CD4-positive, alpha-beta T cell treated with Interleukin-15 for 4 hours (primary cell): ENCODE measurements at regions not wholly inside any gene's neighbourhood (a gene's known extent, or its start where the extent isn't known, plus 50 kb on each side); places are given as distances from the start of the nearest gene placed in this dataset.

ENCODE experiments used
- DNase-seq: peaks from one replicate; pipeline ENCODE4 v3.0.0-alpha.2; 2020; ENCODE audit warnings: low spot score

DNA sequence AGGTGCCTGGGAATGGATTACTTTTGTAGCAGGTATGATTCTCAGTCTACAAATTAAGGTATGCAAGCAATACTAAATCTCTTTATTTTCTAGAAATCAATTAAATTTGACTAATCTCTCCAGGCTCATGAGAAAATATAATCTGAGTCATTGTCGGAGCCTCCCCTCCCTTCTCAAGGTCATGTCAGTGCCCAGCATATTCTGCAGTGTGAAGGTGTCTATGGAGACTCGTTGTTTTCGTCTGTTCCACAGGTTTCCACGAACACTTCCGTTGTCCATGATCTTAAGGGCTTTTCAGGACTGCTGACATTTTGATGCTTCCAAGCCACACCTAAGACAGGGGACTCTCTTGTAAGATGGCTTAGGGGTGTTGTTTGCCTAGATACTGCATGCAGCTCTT lies 56.6 kb upstream of the SCOC start:
- no peak for DNase-seq

DNA sequence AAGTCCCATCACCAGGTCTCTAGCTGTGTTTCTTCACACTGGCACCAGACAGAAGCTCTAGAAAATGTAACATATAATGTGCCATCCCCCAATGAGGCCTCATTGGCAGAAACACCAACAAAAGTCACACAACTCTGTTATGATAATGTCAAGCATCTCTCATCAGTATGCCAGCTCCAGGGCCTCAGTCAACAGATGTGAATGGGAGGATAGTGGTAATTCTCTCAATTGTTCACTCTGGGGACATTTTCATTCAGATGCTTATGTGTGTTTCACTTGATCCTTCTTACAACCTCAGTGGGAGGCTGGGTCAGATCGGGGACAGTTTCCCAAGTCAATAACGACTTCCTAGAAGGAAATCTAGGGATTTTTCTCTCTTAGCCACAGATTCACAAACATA lies 57.5 kb upstream of the SCOC start:
- DNase-seq, result no peak

DNA sequence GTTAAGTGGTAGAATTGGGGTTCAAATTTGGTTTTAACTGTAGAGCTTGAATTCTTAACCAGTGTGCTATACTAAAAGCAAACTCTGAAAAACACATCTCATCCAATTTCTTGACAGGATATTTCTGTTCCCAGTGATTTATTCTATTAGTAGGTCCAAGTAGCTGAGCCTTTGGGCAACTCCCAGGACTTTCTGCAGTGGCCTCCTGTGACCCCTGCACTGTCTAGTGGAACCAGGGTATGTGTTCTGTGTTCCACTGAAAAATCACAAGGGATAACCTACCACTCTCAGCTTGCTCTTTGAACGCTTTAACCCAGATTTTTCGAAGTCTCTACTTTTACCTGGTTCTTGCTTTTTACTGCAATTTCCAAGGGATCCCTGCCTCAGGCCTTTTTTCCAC lies 58.0 kb upstream of the SCOC start:
- no peak for DNase-seq

DNA sequence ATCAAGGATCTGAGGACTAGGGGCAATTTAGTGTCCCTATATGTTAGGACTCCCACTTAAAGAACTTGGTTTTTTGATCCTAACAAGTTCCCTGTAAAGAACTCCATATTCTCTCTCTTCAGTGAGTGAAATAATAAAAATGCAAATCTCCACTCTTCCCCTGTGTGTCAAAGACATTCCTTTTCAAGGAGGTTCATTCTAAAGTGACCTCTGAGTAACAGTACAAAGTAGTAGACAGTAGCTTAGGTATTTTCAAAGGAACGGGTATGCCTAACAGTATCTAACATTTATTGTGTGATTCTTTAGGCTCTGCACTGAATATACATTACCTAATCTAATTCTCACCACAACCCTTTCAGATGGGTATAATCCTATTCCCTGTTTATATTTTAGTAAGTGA lies 58.4 kb upstream of the SCOC start:
- no peak for DNase-seq

DNA sequence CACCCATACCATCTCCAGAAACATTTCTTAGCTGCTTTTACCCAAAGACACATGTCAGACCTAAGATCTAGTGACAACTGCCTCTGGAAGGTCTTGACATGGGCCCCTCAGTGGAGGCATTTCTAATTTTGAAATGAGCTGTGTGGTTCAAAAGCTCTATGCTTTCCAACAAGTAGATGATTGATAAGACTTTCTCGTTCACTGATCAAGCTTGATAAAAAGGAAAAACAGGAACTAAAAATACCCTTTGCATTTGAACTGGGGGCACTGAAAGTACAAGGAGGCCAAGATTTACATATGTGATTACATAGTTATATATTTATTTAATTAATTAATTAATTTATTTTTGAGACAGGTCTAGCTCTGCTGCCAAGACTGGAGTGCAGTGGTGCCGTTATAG lies 61.3 kb upstream of the SCOC start:
- DNase-seq, result no peak

DNA sequence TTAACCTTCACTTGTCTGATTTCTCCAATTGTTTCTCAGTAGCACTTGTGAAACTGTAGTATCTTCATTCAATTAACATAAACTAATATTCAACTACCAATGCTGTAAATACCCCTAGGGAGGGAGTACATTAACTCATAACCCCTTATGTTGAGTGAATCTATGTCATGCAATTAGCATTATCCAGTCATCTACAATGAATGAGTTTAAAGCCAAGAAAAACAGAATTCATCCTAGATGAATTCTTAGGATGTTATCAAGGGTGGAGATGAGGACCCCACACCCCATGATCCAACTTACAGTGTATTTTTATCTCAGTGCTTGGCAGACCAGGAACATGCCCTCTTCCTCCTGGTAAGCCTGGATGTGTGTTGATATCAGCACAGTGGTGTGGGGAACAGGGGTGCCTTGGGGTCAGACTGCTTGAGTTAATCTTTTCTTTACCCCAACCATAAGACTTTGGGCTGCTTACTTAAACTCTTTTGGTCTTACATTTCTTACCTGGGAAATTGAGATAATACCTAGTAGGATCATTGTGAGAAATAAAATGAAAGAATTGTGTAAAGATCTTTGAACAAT lies 62.1 kb upstream of the SCOC start:
- DNase-seq, result no peak

DNA sequence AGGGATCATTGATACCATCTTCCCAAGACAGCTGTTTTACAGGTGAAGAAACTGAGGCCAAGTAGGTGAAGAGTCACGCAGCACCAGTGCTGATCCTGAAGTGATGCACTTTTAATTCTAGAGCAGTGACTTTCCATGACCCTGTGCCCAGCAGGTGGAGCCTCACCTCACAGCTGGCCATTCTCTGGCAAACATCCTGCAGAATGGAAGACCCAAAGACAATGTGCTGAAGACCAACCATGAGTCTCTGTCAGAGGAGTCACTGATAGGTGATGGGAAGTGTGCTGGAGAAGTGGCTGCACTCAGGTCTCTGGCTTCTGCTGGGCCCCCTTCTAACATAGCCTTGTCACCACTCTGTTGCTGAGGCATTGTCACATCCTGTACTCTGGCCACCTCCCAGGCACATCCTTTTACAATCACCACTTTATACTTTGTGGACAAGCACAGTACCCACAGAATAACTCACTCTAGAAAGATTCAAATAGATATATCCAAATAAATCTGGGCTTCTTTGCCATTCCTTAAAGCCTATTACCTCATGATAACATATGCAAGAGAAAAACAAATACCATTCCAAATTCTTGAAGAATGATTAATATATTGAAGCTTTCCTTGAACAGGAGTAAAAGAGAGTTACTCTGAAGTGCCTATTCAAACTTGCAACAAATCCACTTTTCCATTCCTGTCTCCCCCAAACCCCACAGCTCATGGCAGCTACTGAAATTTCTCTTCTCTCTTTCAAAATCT lies 64.1 kb upstream of the SCOC start:
- DNase-seq, result no peak

DNA sequence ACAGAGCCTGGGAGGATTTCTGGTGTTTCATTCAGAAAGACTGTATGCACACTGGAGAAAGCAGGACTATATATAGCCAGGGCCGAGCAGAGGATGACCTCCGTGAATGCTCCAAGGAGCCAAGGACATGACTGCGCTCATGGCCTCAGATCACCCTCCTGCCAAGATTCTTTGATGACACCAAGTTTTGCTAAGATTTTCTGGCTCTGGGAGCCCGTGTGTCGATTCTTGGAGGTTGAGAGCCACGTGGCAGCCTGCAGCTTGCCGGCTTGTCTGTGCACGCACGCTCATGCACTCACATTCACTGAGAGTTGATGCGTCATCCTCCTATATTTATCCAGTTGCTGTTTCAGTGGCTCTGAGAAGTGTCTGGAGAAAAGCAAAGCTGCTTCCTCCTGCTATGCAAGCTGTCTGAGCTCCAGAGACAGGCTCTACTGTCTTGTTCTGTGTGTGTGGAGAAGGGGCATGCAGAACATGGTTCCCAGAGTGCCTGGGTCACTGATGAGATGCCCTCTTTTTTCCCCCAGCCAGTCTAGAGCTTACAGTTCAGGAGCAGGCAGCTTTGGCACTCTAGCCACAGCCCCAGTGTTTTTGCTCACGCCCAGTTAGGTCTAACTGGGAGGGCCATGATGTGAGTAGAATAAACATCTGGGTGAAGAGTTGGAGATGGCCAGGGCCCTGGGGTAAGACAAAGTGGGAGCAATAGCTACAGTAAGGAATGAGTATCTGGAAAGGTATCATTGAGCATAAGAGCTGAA lies 64.9 kb upstream of the SCOC start:
- DNase-seq, result no peak

DNA sequence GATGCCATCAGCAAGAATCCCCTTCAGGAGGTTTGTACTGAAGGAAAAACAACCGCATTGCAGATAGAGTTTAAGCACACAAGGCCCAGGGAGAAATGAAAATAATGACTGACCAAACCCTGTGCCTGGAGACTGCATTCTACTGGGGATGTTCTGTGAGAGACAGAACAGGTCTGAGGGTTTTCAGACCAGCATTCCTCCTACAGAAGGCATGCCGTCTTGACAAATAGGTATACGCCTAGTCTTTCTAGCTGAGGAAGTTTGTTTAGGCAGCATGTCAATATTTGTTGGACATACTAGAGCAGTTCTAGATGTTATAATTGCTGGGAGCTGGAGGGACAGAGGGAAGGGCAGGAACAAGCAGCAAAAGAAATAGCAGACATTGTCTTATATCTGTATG lies 68.4 kb upstream of the SCOC start:
- DNase-seq, result no peak

DNA sequence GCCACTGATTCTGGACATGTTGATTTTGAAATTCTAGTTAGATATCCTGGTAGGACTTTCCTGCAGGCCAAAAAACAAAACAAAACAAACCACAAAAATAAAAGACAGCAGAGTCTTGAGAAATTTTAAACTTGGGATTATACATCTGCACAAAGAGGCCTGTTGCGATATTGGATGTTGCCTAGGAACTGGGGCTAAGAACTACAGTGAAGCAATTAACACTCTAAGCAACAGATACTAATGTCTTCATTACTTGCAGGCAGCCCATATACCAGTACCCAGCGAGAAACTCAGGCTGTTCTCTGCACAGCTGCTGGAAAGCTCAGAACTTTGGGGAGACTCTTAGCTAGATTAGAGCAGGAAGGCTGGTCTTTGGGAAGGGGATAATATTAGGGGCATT lies 69.1 kb upstream of the SCOC start:
- DNase-seq, result no peak

DNA sequence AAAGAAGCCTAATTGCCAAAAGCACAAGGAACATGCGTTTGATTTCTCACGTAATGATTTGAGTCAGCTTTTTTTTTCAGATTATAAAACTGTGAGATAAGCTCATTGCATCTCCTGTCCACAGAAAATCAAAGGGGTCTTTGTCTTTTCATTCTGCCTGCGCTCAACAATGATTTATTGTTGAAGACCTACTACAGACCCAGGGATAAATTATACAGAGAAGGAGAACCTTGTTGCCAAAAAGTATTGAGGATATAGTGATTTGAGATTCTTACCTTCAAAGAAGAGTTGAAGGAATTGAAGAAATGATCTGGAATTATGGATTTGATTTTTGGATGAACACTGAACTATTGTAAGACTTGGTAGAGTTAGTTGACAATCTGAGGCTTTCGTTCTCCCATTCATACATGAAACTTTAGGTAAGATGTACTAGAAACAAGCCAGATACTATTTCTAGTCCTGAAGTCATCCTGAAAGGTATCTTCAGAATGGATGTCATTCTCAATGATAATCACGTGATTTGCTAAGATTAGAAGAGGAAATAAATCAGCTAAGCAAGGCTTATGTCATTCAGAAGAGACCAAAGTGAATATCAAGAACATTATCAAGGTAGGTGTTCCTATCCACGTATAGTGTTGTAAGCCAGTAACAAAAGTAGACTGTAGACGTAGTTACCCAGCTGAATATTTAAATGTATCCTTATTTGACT lies 71.1 kb upstream of the SCOC start:
- no peak for DNase-seq

DNA sequence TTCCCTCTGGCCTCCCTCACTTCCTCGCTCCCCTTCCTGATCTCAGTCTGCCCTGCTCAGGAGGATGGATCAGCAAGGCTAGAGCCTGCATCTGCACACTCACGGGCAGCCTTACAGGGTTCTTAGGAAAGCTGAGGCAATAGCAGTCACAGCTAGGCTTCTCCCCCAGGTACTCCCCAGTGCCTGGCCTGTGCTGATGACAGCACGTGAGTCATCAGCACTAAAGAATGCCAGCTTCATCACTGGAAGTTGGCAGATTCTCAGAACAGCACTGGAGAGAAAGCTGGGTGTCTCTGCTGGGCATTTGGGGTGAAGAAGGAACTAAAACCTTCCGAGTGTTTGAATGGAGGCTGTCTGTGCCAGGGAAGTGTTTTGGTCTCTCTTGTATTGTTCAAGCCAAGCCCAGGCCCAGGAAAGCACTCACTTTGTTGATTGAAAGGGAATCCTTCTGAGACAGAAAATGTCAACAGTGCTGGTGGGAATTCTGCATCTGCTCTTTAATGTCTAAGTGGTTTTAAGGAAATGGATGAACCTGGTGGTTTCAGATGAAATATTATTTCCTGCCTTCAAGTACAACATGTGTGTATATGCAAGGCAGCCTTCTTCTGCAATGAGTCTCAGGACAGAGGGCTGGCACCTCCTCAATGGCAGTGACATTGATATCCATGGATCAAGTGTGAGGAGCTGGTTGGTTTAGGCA lies 73.0 kb upstream of the SCOC start:
- no peak for DNase-seq

DNA sequence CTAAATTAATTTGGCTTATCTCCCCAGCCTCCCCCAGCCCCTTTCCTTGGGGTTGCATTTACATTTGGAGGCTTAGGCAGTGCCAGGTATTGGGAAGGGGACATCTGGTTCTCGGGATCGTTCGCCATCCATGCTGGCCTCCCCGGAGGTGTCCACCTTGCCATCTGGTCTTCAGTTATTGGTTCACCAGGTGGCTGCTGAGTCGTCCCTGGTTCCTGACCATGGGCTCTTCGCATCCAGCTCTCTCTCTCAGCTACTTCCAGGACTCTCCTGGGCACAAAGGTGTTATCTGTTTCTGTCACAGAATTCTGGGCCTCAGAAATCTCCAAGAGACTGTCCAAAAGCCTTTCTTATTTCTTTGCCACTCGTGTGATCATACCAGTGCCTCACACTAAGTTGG lies 75.4 kb upstream of the SCOC start:
- no peak for DNase-seq

DNA sequence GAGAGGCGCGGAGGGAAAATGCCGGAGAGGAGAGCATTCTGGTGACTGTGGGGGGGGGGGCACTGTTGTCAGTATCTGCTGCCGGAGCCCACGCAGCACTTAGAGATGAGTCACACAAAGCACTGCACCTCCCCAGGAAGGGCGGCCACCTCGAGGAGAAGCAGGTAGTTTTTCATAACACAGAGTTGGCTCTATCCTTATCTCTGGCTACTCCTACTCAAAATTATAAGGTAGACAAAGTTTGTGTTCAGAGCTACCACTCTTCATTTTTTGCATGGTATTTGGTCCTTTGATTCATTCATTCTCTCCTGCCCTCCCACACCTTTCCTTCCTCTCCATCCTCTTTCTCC lies 76.2 kb upstream of the SCOC start:
- no peak for DNase-seq

DNA sequence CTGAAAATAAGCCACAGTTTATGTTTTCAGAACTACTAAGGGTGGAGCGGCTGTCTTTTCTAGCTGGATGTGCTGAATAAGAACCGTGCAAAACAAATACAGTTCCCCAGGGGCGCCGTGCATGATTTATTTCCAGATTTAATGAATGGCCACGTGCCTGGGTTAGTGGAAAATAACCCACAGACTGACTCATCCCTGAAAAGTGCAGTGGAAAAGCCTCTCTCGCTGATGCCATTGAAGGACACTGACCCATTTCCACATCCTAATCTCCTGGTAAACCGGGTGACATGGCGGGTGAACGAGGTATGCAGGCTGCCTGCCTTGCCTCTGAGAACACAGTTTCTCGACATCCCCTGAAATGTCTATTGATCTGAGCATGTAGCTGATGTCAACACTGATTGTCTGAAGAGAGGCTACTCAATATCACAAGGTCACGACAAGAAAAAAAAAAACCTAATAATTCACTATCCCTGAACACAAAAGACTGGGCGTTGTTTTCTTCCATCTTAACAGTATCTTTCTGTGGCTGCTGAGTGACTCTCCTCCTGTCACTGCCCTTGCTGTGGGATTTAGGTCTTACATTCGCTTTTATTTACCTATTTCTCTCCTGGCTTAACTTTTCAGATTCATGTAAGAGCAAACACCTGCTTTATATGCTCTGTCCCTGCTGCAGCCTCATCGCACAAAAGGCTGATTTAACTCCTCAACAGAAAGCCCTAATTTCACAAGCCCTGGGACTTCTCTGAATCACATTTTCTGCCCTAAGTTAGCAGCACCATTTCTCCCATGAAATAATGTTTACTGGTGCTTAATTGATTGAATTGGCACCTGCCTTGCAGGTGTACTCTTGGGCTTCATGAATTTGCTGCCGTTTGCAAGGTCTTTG lies 76.9 kb upstream of the SCOC start:
- DNase-seq, result no peak

DNA sequence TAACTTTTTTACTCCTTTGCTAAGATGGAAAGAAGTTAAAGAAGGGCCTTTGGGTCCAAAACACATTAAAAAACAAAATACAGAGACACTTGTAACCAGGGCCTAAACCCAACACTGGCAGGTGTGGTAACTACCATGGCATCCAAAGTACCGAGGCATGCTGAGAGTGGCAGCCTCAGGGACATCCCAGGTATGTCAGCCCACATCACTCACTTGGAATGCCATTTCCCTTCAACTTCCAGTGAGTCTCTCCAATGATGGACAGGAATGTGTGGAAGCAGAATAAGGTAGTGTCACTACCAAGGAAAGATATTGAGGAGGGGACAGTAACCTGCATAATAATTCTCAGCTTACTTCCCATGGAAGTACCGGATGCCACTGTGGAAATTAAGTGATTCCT lies 79.5 kb upstream of the SCOC start:
- DNase-seq, result no peak

DNA sequence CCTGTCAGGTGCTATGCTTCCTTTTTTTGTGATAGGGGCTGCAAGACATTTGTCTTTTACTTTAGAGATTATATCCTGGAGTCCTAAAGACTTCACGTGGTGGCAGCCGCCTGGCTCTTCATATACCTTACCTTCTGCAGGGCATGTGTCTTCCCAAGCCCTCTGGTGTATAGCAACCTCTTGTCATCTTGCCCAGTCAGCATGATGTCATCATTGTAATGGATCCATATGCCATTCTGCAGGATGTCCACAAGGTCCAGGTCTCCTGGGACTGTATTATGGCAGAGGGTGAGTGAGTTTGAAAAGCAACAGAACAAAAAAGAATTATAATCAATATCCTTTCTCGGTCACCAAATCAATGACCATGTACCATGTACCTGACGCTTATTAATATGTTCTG lies 82.2 kb upstream of the SCOC start:
- no peak for DNase-seq

DNA sequence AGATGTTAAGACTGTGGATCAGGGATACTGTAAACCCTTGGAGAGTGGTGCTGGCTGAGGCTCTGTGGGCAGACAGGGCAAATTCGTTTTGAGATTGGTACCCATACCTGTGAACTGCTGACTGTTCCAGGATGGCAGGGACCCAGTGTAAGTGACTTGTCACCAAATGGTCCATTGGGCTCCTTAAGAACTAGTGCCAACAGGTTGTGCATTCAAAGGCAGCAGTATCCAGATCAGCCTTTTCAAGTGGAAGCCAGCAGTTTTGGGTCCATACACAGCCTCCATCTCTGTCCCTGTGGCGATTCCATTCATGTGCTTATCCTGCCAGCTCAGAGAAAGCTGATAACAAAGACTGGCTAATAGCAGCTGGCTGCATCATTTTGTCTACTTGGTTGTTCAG lies 84.0 kb upstream of the SCOC start:
- no peak for DNase-seq

DNA sequence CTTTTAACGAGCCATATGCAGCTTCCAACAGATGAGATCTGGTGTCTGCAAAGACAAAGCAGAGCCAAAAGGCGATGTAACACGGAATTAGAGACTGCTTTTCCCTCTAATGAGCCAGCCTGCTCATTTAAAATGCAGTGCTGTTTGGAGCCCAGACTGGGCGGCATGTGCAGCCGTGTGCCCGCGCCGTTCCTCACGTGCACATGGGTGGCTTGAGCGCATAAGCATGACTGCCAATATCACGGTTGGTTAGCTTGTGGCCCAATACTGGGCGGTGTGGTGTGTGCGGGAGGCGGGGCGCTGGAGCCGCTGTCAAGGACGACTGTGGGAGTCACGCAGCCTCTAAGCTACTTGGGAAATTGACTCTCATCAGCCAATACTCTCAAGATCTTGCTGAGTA lies 87.0 kb upstream of the SCOC start:
- DNase-seq, result no peak

DNA sequence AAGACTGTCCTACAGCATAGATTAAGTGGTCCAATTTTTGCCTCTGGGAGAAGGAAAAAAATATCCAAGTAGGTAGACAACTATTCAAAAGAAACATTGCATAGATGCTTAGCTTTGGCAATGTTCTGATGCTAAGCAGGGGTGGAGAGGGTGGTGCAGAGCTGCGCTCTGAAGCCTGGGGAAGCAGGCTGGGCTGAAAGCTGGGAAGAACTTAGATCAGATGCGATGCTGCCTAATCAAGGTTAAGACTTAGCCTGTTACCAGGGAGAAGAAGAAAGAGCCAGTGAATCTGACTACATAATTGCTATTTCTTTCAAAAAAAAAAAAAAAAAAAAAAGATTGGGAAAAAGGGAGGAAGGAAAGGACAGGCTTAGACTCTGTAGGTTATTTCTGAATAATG lies 89.0 kb upstream of the SCOC start:
- no peak for DNase-seq

DNA sequence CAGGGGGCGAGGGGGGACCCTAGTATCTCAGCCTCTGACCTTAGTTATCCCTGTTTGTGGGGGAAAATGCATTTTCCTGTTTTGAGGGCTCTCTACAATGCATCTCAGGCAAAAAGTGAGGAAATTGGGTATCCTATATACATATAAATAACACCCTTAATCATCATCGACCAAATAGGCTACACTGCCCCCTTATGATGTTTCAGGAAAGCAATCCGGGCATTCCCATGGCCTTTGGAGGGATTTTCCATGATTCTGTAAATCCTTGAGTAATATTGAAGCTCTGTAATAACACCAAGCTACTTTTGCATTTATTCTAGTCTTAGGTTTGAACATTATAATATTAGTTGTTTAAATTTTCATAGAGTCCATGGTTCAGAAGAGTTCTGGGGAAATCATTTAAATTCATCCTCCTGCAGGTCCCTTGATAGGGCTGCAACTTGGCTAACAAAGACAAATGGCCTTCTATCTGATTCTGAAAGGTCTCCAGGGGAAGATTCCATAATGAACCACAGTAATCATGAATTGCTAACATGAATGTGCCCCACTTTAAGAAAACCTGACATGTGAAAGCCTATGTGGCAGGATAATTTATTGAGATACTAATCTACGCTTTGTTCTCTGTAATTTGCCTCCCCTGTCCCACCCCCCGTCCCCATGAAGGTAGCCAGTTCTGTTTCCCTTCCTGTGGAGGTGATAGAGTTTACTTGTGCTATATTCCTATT lies 91.5 kb upstream of the SCOC start:
- DNase-seq, result no peak
